Hepatocyte (in vitro differentiated cells): ENCODE measurements at regions not wholly inside any gene's neighbourhood (a gene's known extent, or its start where the extent isn't known, plus 50 kb on each side); places are given as distances from the start of the nearest gene placed in this dataset.

Source experiments
- DNase-seq: peaks from one replicate; pipeline ENCODE4 v3.0.0-alpha.2; 2016; ENCODE audit warnings: low spot score
- H2AFZ ChIP-seq: fragments of 200-600 bp; sonication (generic); 2 replicates; pipeline ENCODE4 v1.6.0; 2016; ENCODE audit warnings: antibody characterized with exemption, mild to moderate bottlenecking
- H3K27ac ChIP-seq: fragments of 200-600 bp; sonication (generic); 2 replicates; pipeline ENCODE4 v1.5.1; 2016; ENCODE audit warnings: mild to moderate bottlenecking
- H3K27me3 ChIP-seq: fragments of 200-600 bp; sonication (generic); 2 replicates; pipeline ENCODE4 v1.6.1; 2016
- H3K36me3 ChIP-seq: fragments of 200-600 bp; sonication (generic); replicated peaks from 2 replicates; pipeline ENCODE4 v1.5.1; 2016; ENCODE audit warnings: low read depth; ENCODE audit not compliant: insufficient read depth
- H3K4me1 ChIP-seq: fragments of 200-600 bp; sonication (generic); 2 replicates; pipeline ENCODE4 v1.5.1; 2016; ENCODE audit warnings: mild to moderate bottlenecking, moderate library complexity; ENCODE audit not compliant: insufficient read depth
- H3K4me2 ChIP-seq: fragments of 200-600 bp; sonication (generic); 2 replicates; pipeline ENCODE4 v1.6.0; 2016
- H3K4me3 ChIP-seq: fragments of 200-600 bp; sonication (generic); 2 replicates; pipeline ENCODE4 v1.5.1; 2016; ENCODE audit warnings: mild to moderate bottlenecking
- H3K79me2 ChIP-seq: fragments of 200-600 bp; sonication (generic); 2 replicates; pipeline ENCODE4 v1.6.0; 2017; ENCODE audit warnings: mild to moderate bottlenecking
- H3K9me2 ChIP-seq: fragments of 200-600 bp; sonication (generic); replicated peaks from 2 replicates; pipeline ENCODE4 v1.6.0; 2017; ENCODE audit warnings: mild to moderate bottlenecking; ENCODE audit not compliant: insufficient read depth
- H3K9me3 ChIP-seq: fragments of 200-600 bp; sonication (generic); 2 replicates; pipeline ENCODE4 v1.5.1; 2016; ENCODE audit warnings: low read depth, mild to moderate bottlenecking
- H4K20me1 ChIP-seq: fragments of 200-600 bp; sonication (generic); 2 replicates; pipeline ENCODE4 v1.6.0; 2016; ENCODE audit warnings: mild to moderate bottlenecking; ENCODE audit not compliant: insufficient read depth, poor library complexity, severe bottlenecking
- CTCF ChIP-seq: fragments of 200-600 bp; sonication (generic); IDR thresholded peaks from 2 replicates; pipeline ENCODE4 v1.5.1; 2016; ENCODE audit warnings: antibody characterized with exemption, mild to moderate bottlenecking; ENCODE audit not compliant: poor library complexity
- EZH2 ChIP-seq: fragments of 200-600 bp; sonication (generic); IDR thresholded peaks from 2 replicates; pipeline ENCODE4 v1.6.1; 2016; ENCODE audit warnings: antibody characterized with exemption, mild to moderate bottlenecking, borderline replicate concordance
- EZH2phosphoT487 ChIP-seq: fragments of 200-600 bp; sonication (generic); IDR thresholded peaks from one replicate; pipeline ENCODE4 v1.6.1; 2018; ENCODE audit warnings: antibody characterized with exemption, mild to moderate bottlenecking, low read depth, moderate library complexity; ENCODE audit not compliant: unreplicated experiment, severe bottlenecking
- WGBS: methylation state at CpG from one replicate; pipeline ENCODE4 v1.1.6; 2016; ENCODE audit warnings: low lambda C conversion rate; ENCODE audit errors: missing lambda C conversion rate; 5-methylcytosine and 5-hydroxymethylcytosine counted together

GRCh38 chr6:78430521-78430920, 436.8 kb upstream of the IRAK1BP1 start:
- Histone ChIP-seq H3K9me3 (no peaks in the 10 kb centered on the region), H3K4me3 (no peak overlapping the region), H3K4me2 (no peak overlapping the region), H2AFZ (no peak overlapping the region), H3K27me3 (no peaks in the 10 kb centered on the region), H3K4me1 (no peaks in the 10 kb centered on the region), H3K36me3 (no peaks in the 10 kb centered on the region), H4K20me1 (no peaks in the 10 kb centered on the region), H3K9me2 (no peaks in the 10 kb centered on the region), H3K79me2 (no peaks in the 10 kb centered on the region), H3K27ac (no peak overlapping the region)
- WGBS, result 44% methylated on average over 1 of the region's 1 CpG
- no peak for TF ChIP-seq EZH2phosphoT487
- no peak for TF ChIP-seq EZH2
- no peak for TF ChIP-seq CTCF
- DNase-seq, result no peak

GRCh38 chr6:78435671-78436070, 431.7 kb upstream of the IRAK1BP1 start:
- Histone ChIP-seq H3K27me3 (no peaks in the 10 kb centered on the region), H2AFZ (no peak overlapping the region), H3K36me3 (no peaks in the 10 kb centered on the region), H3K27ac (no peak overlapping the region), H3K79me2 (no peaks in the 10 kb centered on the region), H4K20me1 (no peaks in the 10 kb centered on the region), H3K4me2 (no peak overlapping the region), H3K9me2 (no peaks in the 10 kb centered on the region), H3K4me3 (no peak overlapping the region), H3K4me1 (no peaks in the 10 kb centered on the region), H3K9me3 (no peaks in the 10 kb centered on the region)
- no peak for DNase-seq
- TF ChIP-seq CTCF (no peak), EZH2 (no peak), EZH2phosphoT487 (no peak)
- 85% methylated on average over 2 of the region's 2 CpGs for WGBS

- no peak overlapping the region for H3K4me2 ChIP-seq
- TF ChIP-seq EZH2phosphoT487 (no peak), CTCF (peak; percentile 12), EZH2 (no peak)
- no peak overlapping the region for H3K27ac ChIP-seq
- H3K27me3 ChIP-seq, result no peaks in the 10 kb centered on the region
- no peaks in the 10 kb centered on the region for H3K9me2 ChIP-seq
- H2AFZ ChIP-seq, result no peak overlapping the region
- H3K4me3 ChIP-seq, result no peak overlapping the region
- peak; percentile 4 for DNase-seq
- no peaks in the 10 kb centered on the region for H3K4me1 ChIP-seq
- H3K9me3 ChIP-seq, result no peaks in the 10 kb centered on the region
- no peaks in the 10 kb centered on the region for H4K20me1 ChIP-seq
- no peaks in the 10 kb centered on the region for H3K79me2 ChIP-seq
- H3K36me3 ChIP-seq, result no peaks in the 10 kb centered on the region
Measured at GRCh38 chr6:78436335-78436734, 431.0 kb upstream of the IRAK1BP1 start.

GRCh38 chr6:78438135-78438534, 429.2 kb upstream of the IRAK1BP1 start:
- Histone ChIP-seq H2AFZ (no peak overlapping the region), H3K9me3 (no peaks in the 10 kb centered on the region), H3K36me3 (no peaks in the 10 kb centered on the region), H3K4me3 (no peak overlapping the region), H3K27me3 (no peaks in the 10 kb centered on the region), H3K9me2 (no peaks in the 10 kb centered on the region), H4K20me1 (no peaks in the 10 kb centered on the region), H3K4me2 (no peak overlapping the region), H3K79me2 (no peaks in the 10 kb centered on the region), H3K27ac (no peak overlapping the region), H3K4me1 (no peaks in the 10 kb centered on the region)
- TF ChIP-seq CTCF, result no peak
- no peak for TF ChIP-seq EZH2
- no peak for TF ChIP-seq EZH2phosphoT487
- WGBS, result 87% methylated on average over 2 of the region's 2 CpGs
- DNase-seq, result no peak
